NCI-H446 (cell line): ENCODE measurements at regions not wholly inside any gene's neighbourhood (a gene's known extent, or its start where the extent isn't known, plus 50 kb on each side); places are given as distances from the start of the nearest gene placed in this dataset.
"Not testable (repeated sequence)": the region's sequence is repeated elsewhere in the genome, so short reads cannot be mapped to it uniquely, and the experiment has no call there.

Experiments
- DNase-seq, 2 experiments: peaks; one replicate each; lab custom pipeline; 2025; lab: John Stamatoyannopoulos, UW

- DNase-seq: no peak
Observed at GRCh38 chr3:177676947-177677587, 479.8 kb upstream of the TBL1XR1 start.

- DNase-seq: no peak
Observed at GRCh38 chr3:177679568-177680471, 482.5 kb upstream of the TBL1XR1 start.

- DNase-seq: no peak
Observed at GRCh38 chr3:177680472-177680821, 483.2 kb upstream of the TBL1XR1 start.

- no peak for DNase-seq
Observed at GRCh38 chr3:177681156-177681555, 483.9 kb upstream of the TBL1XR1 start.

- no peak for DNase-seq
Observed at GRCh38 chr3:177681852-177682251, 484.6 kb upstream of the TBL1XR1 start.

GRCh38 chr3:177683586-177683985 is 486.3 kb upstream of the TBL1XR1 start:
- no peak for DNase-seq

GRCh38 chr3:177686671-177687070 is 489.4 kb upstream of the TBL1XR1 start:
- no peak for DNase-seq

GRCh38 chr3:177687291-177687690 is 490.0 kb upstream of the TBL1XR1 start:
- DNase-seq: no peak

- DNase-seq: no peak
Observed at GRCh38 chr3:177688152-177688551, 490.9 kb upstream of the TBL1XR1 start.

GRCh38 chr3:177689077-177689476 is 491.8 kb upstream of the TBL1XR1 start:
- no peak for DNase-seq

- no peak for DNase-seq
Observed at GRCh38 chr3:177689869-177690268, 492.6 kb upstream of the TBL1XR1 start.

GRCh38 chr3:177690306-177690705 is 493.0 kb upstream of the TBL1XR1 start:
- no peak for DNase-seq

- DNase-seq: no peak
Observed at GRCh38 chr3:177692304-177692975, 495.2 kb upstream of the TBL1XR1 start.

- no peak for DNase-seq
Observed at GRCh38 chr3:177693616-177694264, 496.5 kb upstream of the TBL1XR1 start.

- no peak for DNase-seq
Observed at GRCh38 chr3:177694316-177694715, 497.0 kb upstream of the TBL1XR1 start.

GRCh38 chr3:177694951-177695350 is 497.7 kb upstream of the TBL1XR1 start:
- no peak for DNase-seq

- DNase-seq: no peak
Observed at GRCh38 chr3:177700117-177700516, 502.8 kb upstream of the TBL1XR1 start.

GRCh38 chr3:177703788-177704187 is 506.5 kb upstream of the TBL1XR1 start:
- DNase-seq: no peak

- peak; percentile 65 to 91 for DNase-seq
Observed at GRCh38 chr3:177705976-177706823, 508.9 kb upstream of the TBL1XR1 start.

GRCh38 chr3:177709470-177709869 is 512.2 kb upstream of the TBL1XR1 start:
- not testable (repeated sequence) for DNase-seq

- DNase-seq: no peak
Observed at GRCh38 chr3:177710506-177710905, 513.2 kb upstream of the TBL1XR1 start.
